ENCODE measurements at regions not wholly inside any gene's neighbourhood (a gene's known extent, or its start where the extent isn't known, plus 50 kb on each side); places are given as distances from the start of the nearest gene placed in this dataset.

- TF ChIP-seq CREB1 (IDR thresholded peaks at IDR 0.05; ENCODE audit: low read depth) (no peak), MAX (IDR thresholded peaks at IDR 0.05) (no peak), CEBPB (IDR thresholded peaks at IDR 0.05) (no peak), TAF1 (IDR thresholded peaks at IDR 0.05; ENCODE audit: low read depth) (no peak), RAD21 (IDR thresholded peaks at IDR 0.05; ENCODE audit: low read depth) (no peak), REST (IDR thresholded peaks at IDR 0.05; ENCODE audit: low read depth) (no peak), YY1 (IDR thresholded peaks at IDR 0.05; ENCODE audit: low read depth) (no peak), USF1 (IDR thresholded peaks at IDR 0.05) (no peak), EGR1 (IDR thresholded peaks at IDR 0.05) (no peak), NFIC (IDR thresholded peaks at IDR 0.05) (no peak), ZBTB7A (IDR thresholded peaks at IDR 0.05; ENCODE audit: low read depth) (no peak), EP300 (IDR thresholded peaks at IDR 0.05; ENCODE audit: borderline replicate concordance) (no peak), FOXM1 (IDR thresholded peaks at IDR 0.05; ENCODE audit: borderline replicate concordance, low read depth) (no peak)
These were observed 133.8 kb downstream of the MOBP start for GRCh38 chr3:39601241-39601640.
